Gastrocnemius medialis (tissue), 4 donors: ENCODE measurements at regions not wholly inside any gene's neighbourhood (a gene's known extent, or its start where the extent isn't known, plus 50 kb on each side); places are given as distances from the start of the nearest gene placed in this dataset.
"Not testable (repeated sequence)": the region's sequence is repeated elsewhere in the genome, so short reads cannot be mapped to it uniquely, and the experiment has no call there.

Experiments used
- ATAC-seq, 2 donors: fragments of 150-250 bp; one replicate each; pipeline ENCODE4 v1.9.1; 2016
- DNase-seq, 2 donors: peaks; one replicate each; pipeline ENCODE4 v3.0.0-alpha.2; 2019
- H3K27ac ChIP-seq, 4 donors: fragments of 200-600 bp; sonication (generic); 1 replicate in 1 of 4; 2 replicates in 3 of 4; pipeline ENCODE4 v1.5.1; 2016 to 2018; ENCODE audit warnings: mild to moderate bottlenecking in 2 of 4, moderate library complexity in 1 of 4
- H3K27me3 ChIP-seq, 3 donors: fragments of 200-600 bp; sonication (generic) in 2 of 3; 1 replicate in 1 of 3; 2 replicates in 2 of 3; pipeline versions ENCODE4 v1.5.1 to v1.6.0; 2016 to 2019; ENCODE audit warnings: mild to moderate bottlenecking in 1 of 3, moderate library complexity in 1 of 3
- H3K36me3 ChIP-seq, 2 donors: fragments of 200-600 bp; sonication (generic) in 1 of 2; one replicate each; pipeline ENCODE4 v1.5.1; 2017 to 2018
- H3K4me1 ChIP-seq, 2 donors: fragments of 200-600 bp; sonication (generic) in 1 of 2; one replicate each; pipeline ENCODE4 v1.5.1; 2016 to 2017; ENCODE audit warnings: mild to moderate bottlenecking in 2 of 2
- H3K4me3 ChIP-seq, 4 donors: fragments of 200-600 bp; sonication (generic) in 3 of 4; 1 replicate in 1 of 4; 2 replicates in 3 of 4; pipeline ENCODE4 v1.5.1; 2016 to 2019; ENCODE audit warnings: mild to moderate bottlenecking in 2 of 4
- H3K9me3 ChIP-seq, 3 donors: fragments of 200-600 bp; sonication (generic) in 2 of 3; 1 replicate in 1 of 3; 2 replicates in 2 of 3; pipeline ENCODE4 v1.5.1; 2016 to 2019
- CTCF ChIP-seq, 5 experiments: fragments of 450-650 bp in 3 of 5; fragments of 200-600 bp in 2 of 5; sonication (generic) in 2 of 5; IDR thresholded peaks in 4 of 5; conservative IDR thresholded peaks in 1 of 5; 1 replicate in 4 of 5; 2 replicates in 1 of 5; pipeline ENCODE4 v1.5.1; 2016 to 2019; ENCODE audit warnings: antibody characterized with exemption in 5 of 5, mild to moderate bottlenecking in 3 of 5, moderate library complexity in 3 of 5
- POLR2A ChIP-seq, 2 donors: fragments of 450-650 bp; IDR thresholded peaks; one replicate each; pipeline ENCODE4 v1.6.1; 2017; ENCODE audit warnings: antibody characterized with exemption in 2 of 2, mild to moderate bottlenecking in 2 of 2, moderate library complexity in 2 of 2
- in situ Hi-C, 4 donors: fragments of 200-750 bp; cut with MboI; loops; one replicate each; pipeline versions ENCODE4 v1.15.0 to v1.8.0; 2017; ENCODE audit warnings: low sequenced_read_pairs in 4 of 4
- intact Hi-C: fragments of 100-400 bp; cut with DNase I; formaldehyde crosslinking; loops from one replicate; pipeline ENCODE4 v1.15.1; 2023; ENCODE audit warnings: low total_unique reads

GRCh38 chr1:4075436-4076225, 175.6 kb upstream of the C1orf174 start:
- H3K4me1 ChIP-seq: no peaks in the 10 kb centered on the region
- H3K9me3 ChIP-seq: no peaks in the 10 kb centered on the region
- in situ Hi-C loops (no loop called here), intact Hi-C loops (no loop called here)
- no peak for TF ChIP-seq CTCF (IDR thresholded peaks at IDR 0.05 in 4 of 5, conservative IDR thresholded peaks at IDR 0.05 in 1 of 5)
- no peaks in the 10 kb centered on the region for H3K36me3 ChIP-seq
- H3K27me3 ChIP-seq: peaks cover 0 to 13% (median 0%) of the 10 kb centered on the region in 3 donors
- no peak for ATAC-seq
- no peak overlapping the region for H3K27ac ChIP-seq
- no peak for DNase-seq
- H3K4me3 ChIP-seq: no peak overlapping the region

- no peaks in the 10 kb centered on the region for H3K36me3 ChIP-seq
- DNase-seq (no peak), ATAC-seq (no peak)
- peaks cover 0 to 13% (median 0%) of the 10 kb centered on the region in 3 donors for H3K27me3 ChIP-seq
- in situ Hi-C loops (no loop called here), intact Hi-C loops (no loop called here)
- no peak overlapping the region for H3K27ac ChIP-seq
- no peak overlapping the region for H3K4me3 ChIP-seq
- H3K9me3 ChIP-seq: no peaks in the 10 kb centered on the region
- H3K4me1 ChIP-seq: no peaks in the 10 kb centered on the region
- no peak for TF ChIP-seq CTCF (IDR thresholded peaks at IDR 0.05 in 4 of 5, conservative IDR thresholded peaks at IDR 0.05 in 1 of 5)
- TF ChIP-seq POLR2A (IDR thresholded peaks at IDR 0.05): no peak
Observed at GRCh38 chr1:4076346-4076745, 176.3 kb upstream of the C1orf174 start.

GRCh38 chr1:4078091-4078962, 178.3 kb upstream of the C1orf174 start:
- ATAC-seq, H3K4me3 ChIP-seq, DNase-seq, H3K9me3 ChIP-seq, in situ Hi-C loops, intact Hi-C loops, H3K36me3 ChIP-seq, H3K4me1 ChIP-seq, H3K27ac ChIP-seq: not testable (repeated sequence)
- H3K27me3 ChIP-seq: peaks cover 0 to 12% (median 0%) of the 10 kb centered on the region in 3 donors

- Histone ChIP-seq H3K4me1 (no peaks in the 10 kb centered on the region), H3K9me3 (no peaks in the 10 kb centered on the region), H3K27me3 (peaks cover 0 to 12% (median 0%) of the 10 kb centered on the region in 3 donors), H3K4me3 (no peak overlapping the region), H3K36me3 (no peaks in the 10 kb centered on the region), H3K27ac (no peak overlapping the region)
- TF ChIP-seq CTCF (IDR thresholded peaks at IDR 0.05 in 4 of 5, conservative IDR thresholded peaks at IDR 0.05 in 1 of 5) (no peak), POLR2A (IDR thresholded peaks at IDR 0.05) (no peak)
- intact Hi-C loops: no loop called here
- ATAC-seq: no peak
- DNase-seq: no peak
- in situ Hi-C loops: no loop called here
Observed at GRCh38 chr1:4079815-4080214, 179.7 kb upstream of the C1orf174 start.
